Breast epithelium (tissue), 4 donors: ENCODE measurements at regions not wholly inside any gene's neighbourhood (a gene's known extent, or its start where the extent isn't known, plus 50 kb on each side); places are given as distances from the start of the nearest gene placed in this dataset.

ENCODE experiments used
- DNase-seq, 2 donors: peaks; one replicate each; pipeline ENCODE4 v3.0.0-alpha.2; 2019; ENCODE audit warnings: low spot score in 2 of 2
- H3K27ac ChIP-seq, 2 donors: fragments of 200-600 bp; sonication (generic) in 1 of 2; one replicate each; pipeline ENCODE4 v1.5.1; 2016 to 2019; ENCODE audit warnings: mild to moderate bottlenecking in 1 of 2
- H3K27me3 ChIP-seq, 2 donors: fragments of 200-600 bp; sonication (generic) in 1 of 2; one replicate each; pipeline versions ENCODE4 v1.5.1 to v1.6.0; 2017 to 2019; ENCODE audit warnings: control low read depth in 1 of 2, mild to moderate bottlenecking in 1 of 2
- H3K36me3 ChIP-seq: fragments of 200-600 bp; one replicate; pipeline ENCODE4 v1.5.1; 2019
- H3K4me1 ChIP-seq, 2 donors: fragments of 200-600 bp; sonication (generic); one replicate each; pipeline ENCODE4 v1.5.1; 2016 to 2019; ENCODE audit warnings: control low read depth in 1 of 2
- H3K4me3 ChIP-seq, 3 donors: fragments of 200-600 bp; sonication (generic); 1 replicate in 2 of 3; 2 replicates in 1 of 3; pipeline ENCODE4 v1.5.1; 2016 to 2019; ENCODE audit warnings: mild to moderate bottlenecking in 3 of 3, moderate library complexity in 2 of 3
- H3K9me3 ChIP-seq, 2 donors: fragments of 200-600 bp; sonication (generic) in 1 of 2; one replicate each; pipeline ENCODE4 v1.5.1; 2016 to 2019; ENCODE audit warnings: control low read depth in 1 of 2
- CTCF ChIP-seq, 3 donors: fragments of 450-650 bp; IDR thresholded peaks; one replicate each; pipeline ENCODE4 v1.5.1; 2016 to 2017; ENCODE audit warnings: antibody characterized with exemption in 3 of 3, mild to moderate bottlenecking in 3 of 3, moderate library complexity in 3 of 3
- POLR2A ChIP-seq: fragments of 450-650 bp; IDR thresholded peaks from one replicate; pipeline ENCODE4 v1.6.1; 2016; ENCODE audit warnings: antibody characterized with exemption, mild to moderate bottlenecking, moderate library complexity
- POLR2AphosphoS5 ChIP-seq, 3 donors: sonication (generic); formaldehyde crosslinking; IDR thresholded peaks; one replicate each; pipeline ENCODE4 v1.6.1; 2017; ENCODE audit warnings: antibody characterized with exemption in 3 of 3
- intact Hi-C: fragments of 100-400 bp; cut with DNase I; formaldehyde crosslinking; loops from one replicate; pipeline ENCODE4 v1.15.1; 2023; ENCODE audit warnings: low total_unique reads

- Histone ChIP-seq H3K27ac (no peak overlapping the region), H3K27me3 (no peaks in the 10 kb centered on the region), H3K36me3 (no peaks in the 10 kb centered on the region), H3K4me1 (no peaks in the 10 kb centered on the region), H3K9me3 (peaks cover 0 to 10% of the 10 kb centered on the region in 2 donors), H3K4me3 (no peak overlapping the region)
- DNase-seq, result no peak
- TF ChIP-seq CTCF (IDR thresholded peaks at IDR 0.05) (no peak), POLR2A (no peak), POLR2AphosphoS5 (IDR thresholded peaks at IDR 0.05) (no peak)
- intact Hi-C loops, result no loop called here
These were observed 101.2 kb downstream of the ZNF519 start for GRCh38 chr18:14031053-14031452.

- no peaks in the 10 kb centered on the region for H3K4me1 ChIP-seq
These were observed 102.7 kb downstream of the ZNF519 start for GRCh38 chr18:14029512-14029911.

GRCh38 chr18:14026199-14026598 lies 106.0 kb downstream of the ZNF519 start:
- Histone ChIP-seq H3K4me1 (no peaks in the 10 kb centered on the region), H3K9me3 (peaks cover 0 to 10% of the 10 kb centered on the region in 2 donors), H3K36me3 (no peaks in the 10 kb centered on the region), H3K4me3 (no peak overlapping the region), H3K27me3 (no peaks in the 10 kb centered on the region), H3K27ac (no peak overlapping the region)
- DNase-seq, result no peak
- intact Hi-C loops, result no loop called here
- TF ChIP-seq CTCF (IDR thresholded peaks at IDR 0.05) (no peak), POLR2A (no peak), POLR2AphosphoS5 (IDR thresholded peaks at IDR 0.05) (no peak)

More at GRCh38 chr18:14029512-14029911, 102.7 kb downstream of the ZNF519 start:
- TF ChIP-seq POLR2A (no peak), POLR2AphosphoS5 (IDR thresholded peaks at IDR 0.05) (no peak), CTCF (IDR thresholded peaks at IDR 0.05) (no peak)
- H3K27me3 ChIP-seq, result no peaks in the 10 kb centered on the region
- intact Hi-C loops, result no loop called here
- no peak overlapping the region for H3K4me3 ChIP-seq
- no peaks in the 10 kb centered on the region for H3K36me3 ChIP-seq
- H3K9me3 ChIP-seq, result peaks cover 0 to 10% of the 10 kb centered on the region in 2 donors
- no peak overlapping the region for H3K27ac ChIP-seq
- DNase-seq, result no peak

GRCh38 chr18:14025306-14025940 lies 106.8 kb downstream of the ZNF519 start:
- TF ChIP-seq POLR2AphosphoS5 (IDR thresholded peaks at IDR 0.05) (no peak), POLR2A (no peak), CTCF (IDR thresholded peaks at IDR 0.05) (no peak)
- no peak for DNase-seq
- Histone ChIP-seq H3K36me3 (no peaks in the 10 kb centered on the region), H3K9me3 (peaks cover 0 to 10% of the 10 kb centered on the region in 2 donors), H3K4me3 (no peak overlapping the region), H3K27ac (no peak overlapping the region), H3K27me3 (no peaks in the 10 kb centered on the region), H3K4me1 (no peaks in the 10 kb centered on the region)
- intact Hi-C loops, result no loop called here

GRCh38 chr18:14015416-14015815 lies 100.1 kb upstream of the MC2R start:
- Histone ChIP-seq H3K36me3 (no peaks in the 10 kb centered on the region), H3K27ac (no peak overlapping the region), H3K27me3 (no peaks in the 10 kb centered on the region), H3K4me3 (no peak overlapping the region), H3K9me3 (no peaks in the 10 kb centered on the region), H3K4me1 (no peaks in the 10 kb centered on the region)
- TF ChIP-seq CTCF (IDR thresholded peaks at IDR 0.05), result no peak
- intact Hi-C loops, result no loop called here
- no peak for DNase-seq
